ENCODE measurements at regions not wholly inside any gene's neighbourhood (a gene's known extent, or its start where the extent isn't known, plus 50 kb on each side); places are given as distances from the start of the nearest gene placed in this dataset.

- no peak for TF ChIP-seq E4F1 (CRISPR knock-in tag; IDR thresholded peaks at IDR 0.05; ENCODE audit: borderline replicate concordance)
- TF ChIP-seq NR2C2 (CRISPR knock-in tag; IDR thresholded peaks at IDR 0.05) = no peak
- TF ChIP-seq NR2C2 (tag; IDR thresholded peaks at IDR 0.05) = no peak
- TF ChIP-seq BACH1 (tag; IDR thresholded peaks at IDR 0.05) = no peak
- TF ChIP-seq TAL1 (IDR thresholded peaks at IDR 0.05) = no peak
- TF ChIP-seq ZNF121 (CRISPR knock-in tag; conservative IDR thresholded peaks at IDR 0.05) = no peak
- TF ChIP-seq LCOR (CRISPR knock-in tag; IDR thresholded peaks at IDR 0.05) = no peak
- TF ChIP-seq RBM25 (IDR thresholded peaks at IDR 0.05; ENCODE audit: low read depth, low read length, severe bottlenecking) = no peak
- no peak for TF ChIP-seq SRSF3 (IDR thresholded peaks at IDR 0.05; ENCODE audit: insufficient read depth, low read length)
Measured at GRCh38 chrX:39462835-39463234, 634.9 kb downstream of the BCOR start (continued).

GRCh38 chrX:39464253-39464652 is 633.5 kb downstream of the BCOR start:
- in situ Hi-C loops (cut with MboI) (no loop called here), intact Hi-C loops (cut with micrococcal nuclease) (no loop called here)
- no peaks in the 10 kb centered on the region for H3K79me2 ChIP-seq (ENCODE audit: control insufficient read depth, insufficient read depth, low read length)
- H3K9me3 ChIP-seq (replicated peaks; ENCODE audit: control insufficient read depth, insufficient read depth, low read depth, low read length) = no peaks in the 10 kb centered on the region
- no peaks in the 10 kb centered on the region for H3K4me1 ChIP-seq (replicated peaks in 1 of 2; ENCODE audit: control insufficient read depth in 2 of 2, insufficient read depth in 2 of 2, low read length in 2 of 2)
- H2AFZ ChIP-seq (ENCODE audit: low read depth, low read length) = no peak overlapping the region
- no peak overlapping the region for H3K4me3 ChIP-seq
- ChIA-PET POLR2A (no interaction called here), CTCF (ENCODE audit: low intra/inter-chr PET ratio) (interaction anchor here (0.6 kb wide), 1 partner anchor 12 kb away, joined by 3 read pairs; no protein-coding TSS in a partner anchor)
- FAIRE-seq (no peak), ATAC-seq (no peak), DNase-seq (ENCODE audit: extremely low read depth in 1 of 4, low spot score in 3 of 4) (no peak)
- no peak overlapping the region for H3K27ac ChIP-seq (ENCODE audit: extremely low read depth, low read depth, low read length)
- H3K9ac ChIP-seq (ENCODE audit: insufficient read depth in 1 of 2, low read depth in 2 of 2, low read length in 2 of 2) = no peak overlapping the region
- no peak overlapping the region for H3K4me2 ChIP-seq (ENCODE audit: insufficient read depth, low read length)
- H4K20me1 ChIP-seq (replicated peaks; ENCODE audit: control insufficient read depth, insufficient read depth, low read length) = no peaks in the 10 kb centered on the region
- peaks cover 0 to 5% of the 10 kb centered on the region in 2 experiments; a peak in 1 of 5 replicates for H3K27me3 ChIP-seq (ENCODE audit: control insufficient read depth in 2 of 2, insufficient read depth in 2 of 2, low read length in 2 of 2)
- no peaks in the 10 kb centered on the region for H3K9me1 ChIP-seq (ENCODE audit: control insufficient read depth, insufficient read depth, low read length)
- 7% methylated on average over 7 of the region's 7 CpGs for WGBS (ENCODE audit: insufficient coverage, low coverage, missing lambda C conversion rate)
- no TSS peak for BruUV-seq (replicated peaks)
- no peaks in the 10 kb centered on the region for H3K36me3 ChIP-seq (ENCODE audit: control insufficient read depth, insufficient read depth, low read length)
- TF ChIP-seq ZNF165 (CRISPR knock-in tag; IDR thresholded peaks at IDR 0.05; ENCODE audit: borderline replicate concordance) (no peak), NCOA6 (IDR thresholded peaks at IDR 0.05) (no peak), ZNF589 (CRISPR knock-in tag; IDR thresholded peaks at IDR 0.05; ENCODE audit: low read depth) (no peak), CREM (IDR thresholded peaks at IDR 0.05; ENCODE audit: low read depth) (no peak), ZBTB5 (IDR thresholded peaks at IDR 0.05) (no peak), SRSF1 (IDR thresholded peaks at IDR 0.05; ENCODE audit: low read depth, low read length) (no peak)
